IMR-90 (cell line): ENCODE measurements at regions not wholly inside any gene's neighbourhood (a gene's known extent, or its start where the extent isn't known, plus 50 kb on each side); places are given as distances from the start of the nearest gene placed in this dataset.

Experiments used
- ATAC-seq: fragments of 200-7000 bp; cut with Tn5 transposase; 2 replicates; pipeline ENCODE4 v1.9.1; 2020; ENCODE audit warnings: low read depth, mild to moderate bottlenecking, moderate library complexity
- BruUV-seq: library from RNA; stranded (reverse); fragments of 400-500 nt; replicated peaks from 2 replicates; lab custom pipeline; 2021; lab: Mats Ljungman, UMichigan
- CTCF ChIA-PET: fragments of 300-600 bp; formaldehyde crosslinking; extraction: SDS; loops from one replicate; lab custom pipeline; 2021; ENCODE audit warnings: antibody characterized with exemption; lab: Yijun Ruan, JAX
- POLR2A ChIA-PET: fragments of 300-600 bp; sonication (Branson Sonifier 250); formaldehyde crosslinking; loops from one replicate; lab custom pipeline; 2022; ENCODE audit warnings: antibody characterized with exemption; ENCODE audit not compliant: unreplicated experiment; lab: Charles Lee
- DNase-seq: peaks from one replicate; pipeline ENCODE4 v3.0.0; 2013
- H2AFZ ChIP-seq: replicated peaks from 2 replicates; pipeline ENCODE3; 2013; ENCODE audit warnings: low read length, mild to moderate bottlenecking; ENCODE audit not compliant: poor library complexity
- H2AK5ac ChIP-seq: 2 replicates; pipeline ENCODE4 v1.6.1; 2013; ENCODE audit warnings: low read depth, low read length, inconsistent platforms
- H2AK9ac ChIP-seq: replicated peaks from 2 replicates; pipeline ENCODE3; 2013; ENCODE audit warnings: mild to moderate bottlenecking, low read depth, low read length, moderate library complexity; ENCODE audit not compliant: poor library complexity
- H2BK120ac ChIP-seq: 2 replicates; pipeline ENCODE4 v1.6.1; 2013; ENCODE audit warnings: low read depth, low read length, inconsistent platforms
- H2BK15ac ChIP-seq: 3 replicates; pipeline ENCODE4 v1.6.1; 2013; ENCODE audit warnings: low read depth, low read length, inconsistent platforms
- H2BK20ac ChIP-seq: 2 replicates; pipeline ENCODE4 v1.6.1; 2013; ENCODE audit warnings: low read depth, mild to moderate bottlenecking, inconsistent platforms, low read length, moderate library complexity
- H2BK5ac ChIP-seq: 2 replicates; pipeline ENCODE4 v1.6.1; 2013; ENCODE audit warnings: mild to moderate bottlenecking, low read depth, low read length, inconsistent platforms; ENCODE audit not compliant: poor library complexity, severe bottlenecking
- H3K14ac ChIP-seq: replicated peaks from 2 replicates; pipeline ENCODE4 v1.6.1; 2013; ENCODE audit warnings: low read depth, low read length, inconsistent platforms
- H3K18ac ChIP-seq: 2 replicates; pipeline ENCODE4 v1.6.1; 2013; ENCODE audit warnings: low read depth, low read length, control low read depth
- H3K23ac ChIP-seq: 2 replicates; pipeline ENCODE4 v1.6.1; 2013; ENCODE audit warnings: low read depth, low read length, inconsistent platforms
- H3K27ac ChIP-seq: 2 replicates; pipeline ENCODE4 v1.5.1; 2013; ENCODE audit warnings: mild to moderate bottlenecking, control low read depth, low read length; ENCODE audit not compliant: insufficient read depth
- H3K27me3 ChIP-seq: 2 replicates; pipeline ENCODE4 v1.6.1; 2013; ENCODE audit warnings: low read length; ENCODE audit not compliant: control insufficient read depth, insufficient read depth
- H3K36me3 ChIP-seq: 2 replicates; pipeline ENCODE4 v1.6.1; 2013; ENCODE audit warnings: low read length, mixed read lengths; ENCODE audit not compliant: control insufficient read depth, insufficient read depth
- H3K4ac ChIP-seq: 2 replicates; pipeline ENCODE4 v1.6.1; 2013; ENCODE audit warnings: low read depth, low read length, inconsistent platforms
- H3K4me1 ChIP-seq: 2 replicates; pipeline ENCODE4 v1.6.1; 2013; ENCODE audit warnings: low read length, mixed read lengths; ENCODE audit not compliant: control insufficient read depth, insufficient read depth
- H3K4me2 ChIP-seq: 2 replicates; pipeline ENCODE4 v1.6.1; 2013; ENCODE audit warnings: low read depth, mild to moderate bottlenecking, control low read depth, low read length, moderate library complexity
- H3K4me3 ChIP-seq: 2 replicates; pipeline ENCODE4 v1.5.1; 2013; ENCODE audit warnings: low read depth, mild to moderate bottlenecking, control low read depth, low read length, moderate library complexity; ENCODE audit not compliant: insufficient read depth
- H3K56ac ChIP-seq: 2 replicates; pipeline ENCODE4 v1.6.1; 2013; ENCODE audit warnings: low read length, inconsistent platforms; ENCODE audit not compliant: insufficient read depth; ENCODE audit errors: extremely low read depth
- H3K79me1 ChIP-seq, 2 experiments: 2 replicates each; pipeline ENCODE4 v1.6.1; 2013; ENCODE audit warnings: low read length in 2 of 2, inconsistent platforms in 1 of 2, low read depth in 1 of 2
- H3K9ac ChIP-seq: 2 replicates; pipeline ENCODE4 v1.6.1; 2013; ENCODE audit warnings: low read depth, low read length, control low read depth
- H3K9me1 ChIP-seq: 2 replicates; pipeline ENCODE4 v1.6.1; 2013; ENCODE audit warnings: low read length, inconsistent platforms; ENCODE audit not compliant: insufficient read depth
- H3K9me3 ChIP-seq: 2 replicates; pipeline ENCODE4 v1.6.1; 2013; ENCODE audit warnings: low read length; ENCODE audit not compliant: control insufficient read depth, insufficient read depth
- H4K20me1 ChIP-seq: 2 replicates; pipeline ENCODE4 v1.6.1; 2013; ENCODE audit warnings: low read length, inconsistent platforms; ENCODE audit not compliant: insufficient read depth
- H4K5ac ChIP-seq: 2 replicates; pipeline ENCODE4 v1.6.1; 2013; ENCODE audit warnings: mild to moderate bottlenecking, low read depth, low read length, control low read depth
- H4K8ac ChIP-seq, 2 experiments: 2 replicates each; pipeline ENCODE4 v1.6.1; 2013; ENCODE audit warnings: low read depth in 2 of 2, low read length in 2 of 2, control low read depth in 1 of 2, inconsistent platforms in 1 of 2
- H4K91ac ChIP-seq: 2 replicates; pipeline ENCODE4 v1.6.1; 2013; ENCODE audit warnings: low read depth, low read length, inconsistent platforms; ENCODE audit not compliant: insufficient read depth
- CEBPB ChIP-seq: IDR thresholded peaks from 2 replicates; pipeline ENCODE4 v1.6.1; 2012; ENCODE audit warnings: low read depth, low read length, improper control_type of control experiment
- WGBS, 2 experiments: methylation state at CpG; one replicate each; pipeline versions ENCODE4 v1.1.5 to v1.1.7; 2013; ENCODE audit warnings: missing lambda C conversion rate in 2 of 2; ENCODE audit not compliant: insufficient read length in 1 of 2; ENCODE audit errors: extremely low coverage in 2 of 2; 5-methylcytosine and 5-hydroxymethylcytosine counted together
- dilution Hi-C: fragments of 300-500 bp; cut with HindIII; formaldehyde crosslinking; loops from one replicate; pipeline ENCODE4 v1.14.3; 2018; ENCODE audit warnings: low sequenced_read_pairs; ENCODE audit not compliant: unreplicated experiment
- in situ Hi-C: fragments of 300-500 bp; cut with MboI; formaldehyde crosslinking; loops from 3 replicates; pipeline ENCODE4 v1.14.3; 2019; ENCODE audit warnings: low sequenced_read_pairs, inconsistent platforms, mixed read lengths
- intact Hi-C: fragments of 100-400 bp; cut with micrococcal nuclease; formaldehyde crosslinking; loops from 2 replicates; pipeline ENCODE4 v1.10.0; 2022

GRCh38 chr5:174654442-174654841 lies 69.9 kb upstream of the MSX2 start:
- Histone ChIP-seq H4K5ac (no peak overlapping the region), H4K20me1 (no peaks in the 10 kb centered on the region), H4K8ac (no peak overlapping the region), H3K14ac (no peak overlapping the region), H3K27ac (no peak overlapping the region), H2AFZ (no peak overlapping the region), H4K91ac (no peak overlapping the region), H3K23ac (no peak overlapping the region), H2BK15ac (no peak overlapping the region), H3K4ac (no peak overlapping the region), H3K9me1 (no peaks in the 10 kb centered on the region), H3K79me1 (no peaks in the 10 kb centered on the region), H3K18ac (no peak overlapping the region), H2BK120ac (no peak overlapping the region), H2BK20ac (no peak overlapping the region), H3K9ac (no peak overlapping the region), H2AK5ac (no peak overlapping the region), H3K27me3 (peaks cover 18% of the 10 kb centered on the region), H3K4me1 (no peaks in the 10 kb centered on the region; the same call in 1 of the 2 replicates), H3K4me2 (no peak overlapping the region), H2AK9ac (no peak overlapping the region), H3K4me3 (no peak overlapping the region), H3K56ac (no peak overlapping the region), H2BK5ac (no peak overlapping the region), H3K36me3 (no peaks in the 10 kb centered on the region), H3K9me3 (0 out of 2 replicates have a peak, but pooled peaks cover 1% of the 10 kb centered on the region)
- WGBS, 2 experiments: no CpG with 5 or more reads among the region's 3 CpGs
- CTCF ChIA-PET: no interaction called here
- POLR2A ChIA-PET: no interaction called here
- dilution Hi-C loops: no loop called here
- in situ Hi-C loops: no loop called here
- DNase-seq (no peak), ATAC-seq (no peak)
- intact Hi-C loops: no loop called here
- TF ChIP-seq CEBPB: no peak
- no TSS peak for BruUV-seq
